ENCODE measurements at regions not wholly inside any gene's neighbourhood (a gene's known extent, or its start where the extent isn't known, plus 50 kb on each side); places are given as distances from the start of the nearest gene placed in this dataset.

GRCh38 chr2:150715501-150715900, 228.0 kb upstream of the RND3 start:
- H3K27me3 ChIP-seq (ENCODE audit: control insufficient read depth in 1 of 2, insufficient read depth in 2 of 2, low read length in 2 of 2): no peaks in the 10 kb centered on the region
- no peaks in the 10 kb centered on the region for H3K36me3 ChIP-seq (ENCODE audit: control insufficient read depth in 1 of 2, insufficient read depth in 2 of 2, low read length in 2 of 2)
- no peak overlapping the region for H3K9ac ChIP-seq (ENCODE audit: low read depth in 1 of 2, low read length in 2 of 2)
- H3K9me3 ChIP-seq (ENCODE audit: control insufficient read depth in 1 of 2, low read length in 2 of 2): no peaks in the 10 kb centered on the region
- no peak overlapping the region for H3K4me3 ChIP-seq (ENCODE audit: low read depth in 1 of 2, low read length in 2 of 2)
- peaks cover 0 to 4% of the 10 kb centered on the region in 2 donors for H3K4me1 ChIP-seq (ENCODE audit: control insufficient read depth in 1 of 2, insufficient read depth in 2 of 2, low read length in 2 of 2)
- no peak overlapping the region for H3K27ac ChIP-seq (ENCODE audit: low read depth, low read length)

- H3K4me3 ChIP-seq (ENCODE audit: low read depth in 1 of 2, low read length in 2 of 2): no peak overlapping the region
- H3K9me3 ChIP-seq (ENCODE audit: control insufficient read depth in 1 of 2, low read length in 2 of 2): no peaks in the 10 kb centered on the region
- no peak overlapping the region for H3K27ac ChIP-seq (ENCODE audit: low read depth, low read length)
- no peaks in the 10 kb centered on the region for H3K36me3 ChIP-seq (ENCODE audit: control insufficient read depth in 1 of 2, insufficient read depth in 2 of 2, low read length in 2 of 2)
- H3K4me1 ChIP-seq (ENCODE audit: control insufficient read depth in 1 of 2, insufficient read depth in 2 of 2, low read length in 2 of 2): peaks cover 0 to 4% of the 10 kb centered on the region in 2 donors
- H3K27me3 ChIP-seq (ENCODE audit: control insufficient read depth in 1 of 2, insufficient read depth in 2 of 2, low read length in 2 of 2): no peaks in the 10 kb centered on the region
- H3K9ac ChIP-seq (ENCODE audit: low read depth in 1 of 2, low read length in 2 of 2): no peak overlapping the region
Observed at GRCh38 chr2:150710916-150711315, 223.4 kb upstream of the RND3 start.

- Histone ChIP-seq H3K36me3 (ENCODE audit: control insufficient read depth in 1 of 2, insufficient read depth in 2 of 2, low read length in 2 of 2) (no peaks in the 10 kb centered on the region), H3K9ac (ENCODE audit: low read depth in 1 of 2, low read length in 2 of 2) (no peak overlapping the region), H3K27me3 (ENCODE audit: control insufficient read depth in 1 of 2, insufficient read depth in 2 of 2, low read length in 2 of 2) (no peaks in the 10 kb centered on the region), H3K4me1 (ENCODE audit: control insufficient read depth in 1 of 2, insufficient read depth in 2 of 2, low read length in 2 of 2) (peaks cover 0 to 4% of the 10 kb centered on the region in 2 donors), H3K4me3 (ENCODE audit: low read depth in 1 of 2, low read length in 2 of 2) (no peak overlapping the region), H3K9me3 (ENCODE audit: control insufficient read depth in 1 of 2, low read length in 2 of 2) (no peaks in the 10 kb centered on the region), H3K27ac (ENCODE audit: low read depth, low read length) (no peak overlapping the region)
Observed at GRCh38 chr2:150710041-150710440, 222.6 kb upstream of the RND3 start.

GRCh38 chr2:150706561-150706960, 219.1 kb upstream of the RND3 start:
- no peak overlapping the region for H3K27ac ChIP-seq (ENCODE audit: low read depth, low read length)
- H3K9ac ChIP-seq (ENCODE audit: low read depth in 1 of 2, low read length in 2 of 2): no peak overlapping the region
- H3K9me3 ChIP-seq (ENCODE audit: control insufficient read depth in 1 of 2, low read length in 2 of 2): no peaks in the 10 kb centered on the region
- no peaks in the 10 kb centered on the region for H3K4me1 ChIP-seq (ENCODE audit: control insufficient read depth in 1 of 2, insufficient read depth in 2 of 2, low read length in 2 of 2)
- no peaks in the 10 kb centered on the region for H3K36me3 ChIP-seq (ENCODE audit: control insufficient read depth in 1 of 2, insufficient read depth in 2 of 2, low read length in 2 of 2)
- no peak overlapping the region for H3K4me3 ChIP-seq (ENCODE audit: low read depth in 1 of 2, low read length in 2 of 2)
- no peaks in the 10 kb centered on the region for H3K27me3 ChIP-seq (ENCODE audit: control insufficient read depth in 1 of 2, insufficient read depth in 2 of 2, low read length in 2 of 2)

GRCh38 chr2:150705767-150706166, 218.3 kb upstream of the RND3 start:
- no peaks in the 10 kb centered on the region for H3K27me3 ChIP-seq (ENCODE audit: control insufficient read depth in 1 of 2, insufficient read depth in 2 of 2, low read length in 2 of 2)
- H3K36me3 ChIP-seq (ENCODE audit: control insufficient read depth in 1 of 2, insufficient read depth in 2 of 2, low read length in 2 of 2): no peaks in the 10 kb centered on the region
- no peaks in the 10 kb centered on the region for H3K4me1 ChIP-seq (ENCODE audit: control insufficient read depth in 1 of 2, insufficient read depth in 2 of 2, low read length in 2 of 2)
- no peak overlapping the region for H3K9ac ChIP-seq (ENCODE audit: low read depth in 1 of 2, low read length in 2 of 2)
- no peak overlapping the region for H3K4me3 ChIP-seq (ENCODE audit: low read depth in 1 of 2, low read length in 2 of 2)
- H3K9me3 ChIP-seq (ENCODE audit: control insufficient read depth in 1 of 2, low read length in 2 of 2): no peaks in the 10 kb centered on the region
- no peak overlapping the region for H3K27ac ChIP-seq (ENCODE audit: low read depth, low read length)

GRCh38 chr2:150705357-150705756, 217.9 kb upstream of the RND3 start:
- no peaks in the 10 kb centered on the region for H3K36me3 ChIP-seq (ENCODE audit: control insufficient read depth in 1 of 2, insufficient read depth in 2 of 2, low read length in 2 of 2)
- no peaks in the 10 kb centered on the region for H3K27me3 ChIP-seq (ENCODE audit: control insufficient read depth in 1 of 2, insufficient read depth in 2 of 2, low read length in 2 of 2)
- no peak overlapping the region for H3K9ac ChIP-seq (ENCODE audit: low read depth in 1 of 2, low read length in 2 of 2)
- H3K4me1 ChIP-seq (ENCODE audit: control insufficient read depth in 1 of 2, insufficient read depth in 2 of 2, low read length in 2 of 2): no peaks in the 10 kb centered on the region
- H3K9me3 ChIP-seq (ENCODE audit: control insufficient read depth in 1 of 2, low read length in 2 of 2): no peaks in the 10 kb centered on the region
- no peak overlapping the region for H3K4me3 ChIP-seq (ENCODE audit: low read depth in 1 of 2, low read length in 2 of 2)
- H3K27ac ChIP-seq (ENCODE audit: low read depth, low read length): no peak overlapping the region

- Histone ChIP-seq H3K27me3 (ENCODE audit: control insufficient read depth in 1 of 2, insufficient read depth in 2 of 2, low read length in 2 of 2) (no peaks in the 10 kb centered on the region), H3K4me1 (ENCODE audit: control insufficient read depth in 1 of 2, insufficient read depth in 2 of 2, low read length in 2 of 2) (no peaks in the 10 kb centered on the region), H3K4me3 (ENCODE audit: low read depth in 1 of 2, low read length in 2 of 2) (no peak overlapping the region), H3K27ac (ENCODE audit: low read depth, low read length) (no peak overlapping the region), H3K36me3 (ENCODE audit: control insufficient read depth in 1 of 2, insufficient read depth in 2 of 2, low read length in 2 of 2) (no peaks in the 10 kb centered on the region), H3K9ac (ENCODE audit: low read depth in 1 of 2, low read length in 2 of 2) (no peak overlapping the region), H3K9me3 (ENCODE audit: control insufficient read depth in 1 of 2, low read length in 2 of 2) (no peaks in the 10 kb centered on the region)
Observed at GRCh38 chr2:150702791-150703190, 215.3 kb upstream of the RND3 start.

GRCh38 chr2:150700666-150701580, 213.5 kb upstream of the RND3 start:
- H3K4me1 ChIP-seq (ENCODE audit: control insufficient read depth in 1 of 2, insufficient read depth in 2 of 2, low read length in 2 of 2): no peaks in the 10 kb centered on the region
- H3K27ac ChIP-seq (ENCODE audit: low read depth, low read length): no peak overlapping the region
- no peak overlapping the region for H3K4me3 ChIP-seq (ENCODE audit: low read depth in 1 of 2, low read length in 2 of 2)
- no peaks in the 10 kb centered on the region for H3K36me3 ChIP-seq (ENCODE audit: control insufficient read depth in 1 of 2, insufficient read depth in 2 of 2, low read length in 2 of 2)
- no peaks in the 10 kb centered on the region for H3K27me3 ChIP-seq (ENCODE audit: control insufficient read depth in 1 of 2, insufficient read depth in 2 of 2, low read length in 2 of 2)
- H3K9ac ChIP-seq (ENCODE audit: low read depth in 1 of 2, low read length in 2 of 2): no peak overlapping the region
- no peaks in the 10 kb centered on the region for H3K9me3 ChIP-seq (ENCODE audit: control insufficient read depth in 1 of 2, low read length in 2 of 2)

- Histone ChIP-seq H3K9ac (ENCODE audit: low read depth in 1 of 2, low read length in 2 of 2) (no peak overlapping the region), H3K9me3 (ENCODE audit: control insufficient read depth in 1 of 2, low read length in 2 of 2) (no peaks in the 10 kb centered on the region), H3K36me3 (ENCODE audit: control insufficient read depth in 1 of 2, insufficient read depth in 2 of 2, low read length in 2 of 2) (no peaks in the 10 kb centered on the region), H3K4me1 (ENCODE audit: control insufficient read depth in 1 of 2, insufficient read depth in 2 of 2, low read length in 2 of 2) (no peaks in the 10 kb centered on the region), H3K27ac (ENCODE audit: low read depth, low read length) (no peak overlapping the region), H3K4me3 (ENCODE audit: low read depth in 1 of 2, low read length in 2 of 2) (no peak overlapping the region), H3K27me3 (ENCODE audit: control insufficient read depth in 1 of 2, insufficient read depth in 2 of 2, low read length in 2 of 2) (no peaks in the 10 kb centered on the region)
Observed at GRCh38 chr2:150699218-150699617, 211.8 kb upstream of the RND3 start.

GRCh38 chr2:150698016-150698661, 210.7 kb upstream of the RND3 start:
- H3K4me3 ChIP-seq (ENCODE audit: low read depth in 1 of 2, low read length in 2 of 2): no peak overlapping the region
- H3K36me3 ChIP-seq (ENCODE audit: control insufficient read depth in 1 of 2, insufficient read depth in 2 of 2, low read length in 2 of 2): no peaks in the 10 kb centered on the region
- H3K4me1 ChIP-seq (ENCODE audit: control insufficient read depth in 1 of 2, insufficient read depth in 2 of 2, low read length in 2 of 2): no peaks in the 10 kb centered on the region
- H3K27me3 ChIP-seq (ENCODE audit: control insufficient read depth in 1 of 2, insufficient read depth in 2 of 2, low read length in 2 of 2): no peaks in the 10 kb centered on the region
- H3K9ac ChIP-seq (ENCODE audit: low read depth in 1 of 2, low read length in 2 of 2): no peak overlapping the region
- no peaks in the 10 kb centered on the region for H3K9me3 ChIP-seq (ENCODE audit: control insufficient read depth in 1 of 2, low read length in 2 of 2)
- no peak overlapping the region for H3K27ac ChIP-seq (ENCODE audit: low read depth, low read length)
